OCI-LY1 (cell line): ENCODE measurements at regions not wholly inside any gene's neighbourhood (a gene's known extent, or its start where the extent isn't known, plus 50 kb on each side); places are given as distances from the start of the nearest gene placed in this dataset.

ENCODE experiments used
- H2AFZ ChIP-seq: fragments of 200-600 bp; sonication (generic), shearing (Covaris generic); 2 replicates; pipeline ENCODE4 v1.6.0; 2014; ENCODE audit warnings: antibody characterized with exemption, mild to moderate bottlenecking, low read length
- H3F3A ChIP-seq: fragments of 200-600 bp; sonication (generic), shearing (Covaris generic); 2 replicates; pipeline ENCODE4 v1.6.0; 2014; ENCODE audit warnings: mild to moderate bottlenecking, antibody characterized with exemption, low read length, moderate library complexity; ENCODE audit not compliant: insufficient read depth
- H3K27ac ChIP-seq: fragments of 200-600 bp; sonication (generic); 2 replicates; pipeline ENCODE4 v1.5.1; 2014; ENCODE audit warnings: low read length, mixed run types, mild to moderate bottlenecking, low read depth; ENCODE audit not compliant: poor library complexity, severe bottlenecking
- H3K27me3 ChIP-seq: fragments of 200-600 bp; sonication (generic); 2 replicates; pipeline ENCODE4 v1.6.0; 2014; ENCODE audit warnings: antibody characterized with exemption, mild to moderate bottlenecking, low read length, moderate library complexity; ENCODE audit not compliant: insufficient read depth
- H3K36me3 ChIP-seq: fragments of 200-600 bp; sonication (generic); 2 replicates; pipeline ENCODE4 v1.6.1; 2014; ENCODE audit warnings: mild to moderate bottlenecking, antibody characterized with exemption, low read length, moderate library complexity, mixed read lengths; ENCODE audit not compliant: insufficient read depth
- H3K4me1 ChIP-seq: fragments of 200-600 bp; sonication (generic); 2 replicates; pipeline ENCODE4 v1.5.1; 2014; ENCODE audit warnings: mild to moderate bottlenecking, low read length, moderate library complexity; ENCODE audit not compliant: insufficient read depth, severe bottlenecking
- H3K4me2 ChIP-seq: fragments of 200-600 bp; sonication (generic), shearing (Covaris generic); 2 replicates; pipeline ENCODE4 v1.6.1; 2014; ENCODE audit warnings: low read length
- H3K4me3 ChIP-seq: fragments of 200-600 bp; sonication (generic); 2 replicates; pipeline ENCODE4 v1.5.1; 2014; ENCODE audit warnings: low read length, low read depth, mild to moderate bottlenecking, mixed read lengths; ENCODE audit not compliant: poor library complexity, severe bottlenecking
- H3K79me2 ChIP-seq: fragments of 200-600 bp; shearing (Covaris generic); 2 replicates; pipeline ENCODE4 v1.6.1; 2016; ENCODE audit warnings: mixed run types, low read length, mixed read lengths; ENCODE audit not compliant: insufficient read depth
- H3K9ac ChIP-seq: fragments of 200-600 bp; sonication (generic), shearing (Covaris generic); 2 replicates; pipeline ENCODE4 v1.6.1; 2014; ENCODE audit warnings: mild to moderate bottlenecking, low read length, mixed read lengths
- H3K9me2 ChIP-seq: fragments of 200-600 bp; sonication (generic), shearing (Covaris generic); 2 replicates; pipeline ENCODE4 v1.6.1; 2014; ENCODE audit warnings: low read depth, mild to moderate bottlenecking, low read length, mixed read lengths
- H3K9me3 ChIP-seq: fragments of 200-600 bp; shearing (Covaris generic); 2 replicates; pipeline ENCODE4 v1.6.1; 2014; ENCODE audit warnings: low read length, mixed read lengths
- H4K20me1 ChIP-seq: fragments of 200-600 bp; sonication (generic), shearing (Covaris generic); 2 replicates; pipeline ENCODE4 v1.6.0; 2016; ENCODE audit warnings: mild to moderate bottlenecking, low read length; ENCODE audit not compliant: insufficient read depth
- CTCF ChIP-seq: fragments of 200-600 bp; sonication (generic), shearing (Covaris generic); IDR thresholded peaks from 2 replicates; pipeline ENCODE4 v1.5.1; 2017; ENCODE audit warnings: mild to moderate bottlenecking, antibody characterized with exemption, low read length, moderate library complexity, mixed read lengths
- EZH2 ChIP-seq: fragments of 200-600 bp; sonication (generic), shearing (Covaris generic); IDR thresholded peaks from 2 replicates; pipeline ENCODE4 v1.8.0; 2017; ENCODE audit warnings: borderline replicate concordance, mixed run types, mild to moderate bottlenecking, antibody characterized with exemption, low read length, moderate library complexity, mixed read lengths

- H3K79me2 ChIP-seq: no peaks in the 10 kb centered on the region
- H2AFZ ChIP-seq: no peak overlapping the region
- no peaks in the 10 kb centered on the region for H3K27me3 ChIP-seq
- no peak overlapping the region for H3K9ac ChIP-seq
- H3K27ac ChIP-seq: no peak overlapping the region
- H3K4me2 ChIP-seq: no peak overlapping the region
- H3K9me3 ChIP-seq: no peaks in the 10 kb centered on the region
- no peaks in the 10 kb centered on the region for H3K4me1 ChIP-seq
- no peaks in the 10 kb centered on the region for H3F3A ChIP-seq
- H3K9me2 ChIP-seq: no peaks in the 10 kb centered on the region
- H3K4me3 ChIP-seq: no peak overlapping the region
- no peaks in the 10 kb centered on the region for H3K36me3 ChIP-seq
- TF ChIP-seq EZH2 (no peak), CTCF (no peak)
- no peaks in the 10 kb centered on the region for H4K20me1 ChIP-seq
These were observed 407.0 kb upstream of the RGMA start for GRCh38 chr15:93495799-93496637.

GRCh38 chr15:93493172-93493571 is 404.2 kb upstream of the RGMA start:
- H3K4me3 ChIP-seq: no peak overlapping the region
- H3K36me3 ChIP-seq: no peaks in the 10 kb centered on the region
- H3K4me2 ChIP-seq: no peak overlapping the region
- no peaks in the 10 kb centered on the region for H3F3A ChIP-seq
- H3K79me2 ChIP-seq: no peaks in the 10 kb centered on the region
- no peak overlapping the region for H3K27ac ChIP-seq
- H3K9me3 ChIP-seq: no peaks in the 10 kb centered on the region
- H2AFZ ChIP-seq: no peak overlapping the region
- no peaks in the 10 kb centered on the region for H4K20me1 ChIP-seq
- no peak overlapping the region for H3K9ac ChIP-seq
- no peak for TF ChIP-seq CTCF
- no peak for TF ChIP-seq EZH2
- no peaks in the 10 kb centered on the region for H3K4me1 ChIP-seq
- no peaks in the 10 kb centered on the region for H3K9me2 ChIP-seq
- no peaks in the 10 kb centered on the region for H3K27me3 ChIP-seq

- H3K4me1 ChIP-seq: no peaks in the 10 kb centered on the region
- H3K9me3 ChIP-seq: no peaks in the 10 kb centered on the region
- H2AFZ ChIP-seq: no peak overlapping the region
- TF ChIP-seq EZH2 (no peak), CTCF (no peak)
- no peak overlapping the region for H3K4me3 ChIP-seq
- no peaks in the 10 kb centered on the region for H3K9me2 ChIP-seq
- H3K9ac ChIP-seq: no peak overlapping the region
- no peaks in the 10 kb centered on the region for H3F3A ChIP-seq
- no peak overlapping the region for H3K4me2 ChIP-seq
- no peaks in the 10 kb centered on the region for H3K36me3 ChIP-seq
- no peak overlapping the region for H3K27ac ChIP-seq
- no peaks in the 10 kb centered on the region for H3K79me2 ChIP-seq
- no peaks in the 10 kb centered on the region for H4K20me1 ChIP-seq
- no peaks in the 10 kb centered on the region for H3K27me3 ChIP-seq
These were observed 402.3 kb upstream of the RGMA start for GRCh38 chr15:93491291-93491690.
